ENCODE measurements at regions not wholly inside any gene's neighbourhood (a gene's known extent, or its start where the extent isn't known, plus 50 kb on each side); places are given as distances from the start of the nearest gene placed in this dataset.

DNA sequence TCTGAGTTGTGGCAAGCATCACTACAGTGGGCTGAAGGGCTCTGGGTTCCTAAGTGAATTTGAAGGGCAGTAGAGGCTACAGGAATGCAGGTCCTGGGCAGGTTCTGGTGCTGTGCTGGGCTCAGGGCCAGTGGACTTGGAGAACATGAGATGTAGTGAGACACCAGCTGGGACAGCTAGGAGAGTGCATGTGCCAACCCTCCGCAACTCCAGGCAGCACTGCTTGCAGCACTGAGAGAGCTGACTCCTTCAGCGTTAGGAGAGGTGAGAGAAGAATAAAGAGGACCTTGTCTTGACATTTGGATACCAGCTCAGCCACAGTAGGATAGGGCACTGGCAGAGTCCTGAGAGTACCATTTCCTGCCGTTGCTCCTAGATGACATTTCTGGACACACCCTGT, 739.9 kb upstream of the PRR20A start:
- TF ChIP-seq, protein P1, sequence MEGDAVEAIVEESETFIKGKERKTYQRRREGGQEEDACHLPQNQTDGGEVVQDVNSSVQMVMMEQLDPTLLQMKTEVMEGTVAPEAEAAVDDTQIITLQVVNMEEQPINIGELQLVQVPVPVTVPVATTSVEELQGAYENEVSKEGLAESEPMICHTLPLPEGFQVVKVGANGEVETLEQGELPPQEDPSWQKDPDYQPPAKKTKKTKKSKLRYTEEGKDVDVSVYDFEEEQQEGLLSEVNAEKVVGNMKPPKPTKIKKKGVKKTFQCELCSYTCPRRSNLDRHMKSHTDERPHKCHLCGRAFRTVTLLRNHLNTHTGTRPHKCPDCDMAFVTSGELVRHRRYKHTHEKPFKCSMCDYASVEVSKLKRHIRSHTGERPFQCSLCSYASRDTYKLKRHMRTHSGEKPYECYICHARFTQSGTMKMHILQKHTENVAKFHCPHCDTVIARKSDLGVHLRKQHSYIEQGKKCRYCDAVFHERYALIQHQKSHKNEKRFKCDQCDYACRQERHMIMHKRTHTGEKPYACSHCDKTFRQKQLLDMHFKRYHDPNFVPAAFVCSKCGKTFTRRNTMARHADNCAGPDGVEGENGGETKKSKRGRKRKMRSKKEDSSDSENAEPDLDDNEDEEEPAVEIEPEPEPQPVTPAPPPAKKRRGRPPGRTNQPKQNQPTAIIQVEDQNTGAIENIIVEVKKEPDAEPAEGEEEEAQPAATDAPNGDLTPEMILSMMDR (IDR thresholded peaks at IDR 0.05), result no peak
- TF ChIP-seq POLR2A (IDR thresholded peaks at IDR 0.05), result no peak

All from Peyer's patch (tissue), 4 donors.